Mammary epithelial cell (primary cell): ENCODE measurements at regions not wholly inside any gene's neighbourhood (a gene's known extent, or its start where the extent isn't known, plus 50 kb on each side); places are given as distances from the start of the nearest gene placed in this dataset.

ENCODE experiments used
- CTCF ChIP-seq, 2 donors: IDR thresholded peaks in 1 of 2; conservative IDR thresholded peaks in 1 of 2; 2 replicates each; pipeline ENCODE4 v1.5.1; 2011 to 2012; ENCODE audit warnings: inconsistent platforms in 2 of 2, low read length in 2 of 2, mild to moderate bottlenecking in 2 of 2, control low read depth in 1 of 2, low read depth in 1 of 2; ENCODE audit not compliant: insufficient read depth in 1 of 2; ENCODE audit errors: extremely low read depth in 1 of 2
- EZH2 ChIP-seq: IDR thresholded peaks from 2 replicates; pipeline ENCODE4 v1.6.1; 2012; ENCODE audit warnings: low read length, inconsistent platforms, borderline replicate concordance

- no peak for TF ChIP-seq CTCF (conservative IDR thresholded peaks at IDR 0.05 in 1 of 2, IDR thresholded peaks at IDR 0.05 in 1 of 2; ENCODE audit: extremely low read depth in 1 of 2, insufficient read depth in 1 of 2, low read depth in 1 of 2, low read length in 2 of 2)
- no peak for TF ChIP-seq EZH2
These were observed 223.7 kb upstream of the IRF2BP2 start for GRCh38 chr1:234833646-234834045.
